ENCODE measurements at regions not wholly inside any gene's neighbourhood (a gene's known extent, or its start where the extent isn't known, plus 50 kb on each side); places are given as distances from the start of the nearest gene placed in this dataset.
"Not testable (repeated sequence)": the region's sequence is repeated elsewhere in the genome, so short reads cannot be mapped to it uniquely, and the experiment has no call there.

- Histone ChIP-seq H3K9me3 (no peaks in the 10 kb centered on the region), H3K4me3 (ENCODE audit: low read depth in 2 of 2, low read length in 1 of 2) (no peak overlapping the region), H2AFZ (ENCODE audit: low read depth) (no peak overlapping the region), H3K4me2 (no peak overlapping the region), H3F3A (replicated peaks; ENCODE audit: insufficient read depth) (peaks cover 3% of the 10 kb centered on the region), H3K9me2 (no peaks in the 10 kb centered on the region), H3K9ac (no peak overlapping the region), H3K4me1 (ENCODE audit: control insufficient read depth in 1 of 2, insufficient read depth in 2 of 2, low read depth in 1 of 2, low read length in 1 of 2) (no peaks in the 10 kb centered on the region; a peak in 1 of 4 replicates), H3K79me2 (ENCODE audit: insufficient read depth) (no peaks in the 10 kb centered on the region), H3K36me3 (replicated peaks in 1 of 2; ENCODE audit: control insufficient read depth in 1 of 2, insufficient read depth in 2 of 2, low read length in 1 of 2) (no peaks in the 10 kb centered on the region), H3K27ac (ENCODE audit: low read depth in 2 of 2, low read length in 1 of 2) (no peak overlapping the region), H3K27me3 (ENCODE audit: insufficient read depth) (no peaks in the 10 kb centered on the region), H4K20me1 (ENCODE audit: insufficient read depth) (no peaks in the 10 kb centered on the region)
- ChIA-PET POLR2A (no interaction called here), CTCF (interaction anchor here (0.9 to 1.2 kb wide), 2 partner anchors 10 to 12 kb away, joined by 3 to 4 read pairs; no protein-coding TSS in a partner anchor)
- no peak for DNase-seq
- 84% methylated on average over 5 of the region's 5 CpGs for WGBS (ENCODE audit: low lambda C conversion rate)
- TF ChIP-seq ZBTB33 (IDR thresholded peaks at IDR 0.05; ENCODE audit: borderline replicate concordance, low read depth) (no peak), NFIC (IDR thresholded peaks at IDR 0.05; ENCODE audit: borderline replicate concordance) (no peak), SMC3 (IDR thresholded peaks at IDR 0.05; ENCODE audit: low read depth, low read length) (no peak), ELF1 (IDR thresholded peaks at IDR 0.05) (no peak), CHD2 (IDR thresholded peaks at IDR 0.05; ENCODE audit: low read length, partially characterized antibody) (no peak), USF2 (IDR thresholded peaks at IDR 0.05; ENCODE audit: borderline replicate concordance, low read depth, low read length) (no peak), NRF1 (IDR thresholded peaks at IDR 0.05; ENCODE audit: low read depth, low read length) (no peak), EP300 (IDR thresholded peaks at IDR 0.05; ENCODE audit: borderline replicate concordance in 1 of 2, low read depth in 1 of 2, low read length in 1 of 2) (no peak), GATA2 (CRISPR knock-in tag; IDR thresholded peaks at IDR 0.05) (no peak), TAF1 (IDR thresholded peaks at IDR 0.05; ENCODE audit: borderline replicate concordance, low read depth, low read length) (no peak), SIN3A (IDR thresholded peaks at IDR 0.05; ENCODE audit: borderline replicate concordance, low read depth, low read length) (no peak), RXRA (IDR thresholded peaks at IDR 0.05; ENCODE audit: borderline replicate concordance, low read depth) (no peak), FOXJ3 (CRISPR knock-in tag; IDR thresholded peaks at IDR 0.05) (no peak), MAX (IDR thresholded peaks at IDR 0.05; ENCODE audit: low read depth) (no peak), EZH2phosphoT487 (IDR thresholded peaks at IDR 0.05; ENCODE audit: borderline replicate concordance, low read depth) (no peak), RCOR1 (IDR thresholded peaks at IDR 0.05; ENCODE audit: low read length) (no peak), GABPA (IDR thresholded peaks at IDR 0.05; ENCODE audit: low read depth) (no peak)
These were observed 80.0 kb upstream of the SNX2 start for GRCh38 chr5:122694884-122695283.

- H3K79me2 ChIP-seq (ENCODE audit: insufficient read depth); H3K27me3 ChIP-seq (ENCODE audit: insufficient read depth); DNase-seq; H3K36me3 ChIP-seq (replicated peaks in 1 of 2; ENCODE audit: control insufficient read depth in 1 of 2, insufficient read depth in 2 of 2, low read length in 1 of 2); H3K4me3 ChIP-seq (ENCODE audit: low read depth in 2 of 2, low read length in 1 of 2); H3K4me2 ChIP-seq; POLR2A ChIA-PET; H3K9me3 ChIP-seq; H3K27ac ChIP-seq (ENCODE audit: low read depth in 2 of 2, low read length in 1 of 2); H3K4me1 ChIP-seq (ENCODE audit: control insufficient read depth in 1 of 2, insufficient read depth in 2 of 2, low read depth in 1 of 2, low read length in 1 of 2); H3F3A ChIP-seq (replicated peaks; ENCODE audit: insufficient read depth); H2AFZ ChIP-seq (ENCODE audit: low read depth); H3K9me2 ChIP-seq; H4K20me1 ChIP-seq (ENCODE audit: insufficient read depth); H3K9ac ChIP-seq: not testable (repeated sequence)
- CTCF ChIA-PET: interaction anchor here (0.6 kb wide), 1 partner anchor 8 kb away, joined by 3 read pairs; no protein-coding TSS in a partner anchor
- 95% methylated on average over 4 of the region's 4 CpGs for WGBS (ENCODE audit: low lambda C conversion rate)
These were observed 78.1 kb upstream of the SNX2 start for GRCh38 chr5:122696735-122697134.
